C4-2B (cell line): ENCODE measurements at regions not wholly inside any gene's neighbourhood (a gene's known extent, or its start where the extent isn't known, plus 50 kb on each side); places are given as distances from the start of the nearest gene placed in this dataset.

Source experiments
- ZFX ChIP-seq: fragments of 450-650 bp; IDR thresholded peaks from 2 replicates; pipeline ENCODE4 v1.6.1; 2017
- TF ChIP-seq, protein P1 (sequence below): fragments of 450-650 bp; conservative IDR thresholded peaks from 2 replicates; pipeline ENCODE4 v1.5.1; 2017; ENCODE audit warnings: mild to moderate bottlenecking

GRCh38 chr1:234769284-234769985 lies 159.5 kb upstream of the IRF2BP2 start:
- TF ChIP-seq, protein P1, sequence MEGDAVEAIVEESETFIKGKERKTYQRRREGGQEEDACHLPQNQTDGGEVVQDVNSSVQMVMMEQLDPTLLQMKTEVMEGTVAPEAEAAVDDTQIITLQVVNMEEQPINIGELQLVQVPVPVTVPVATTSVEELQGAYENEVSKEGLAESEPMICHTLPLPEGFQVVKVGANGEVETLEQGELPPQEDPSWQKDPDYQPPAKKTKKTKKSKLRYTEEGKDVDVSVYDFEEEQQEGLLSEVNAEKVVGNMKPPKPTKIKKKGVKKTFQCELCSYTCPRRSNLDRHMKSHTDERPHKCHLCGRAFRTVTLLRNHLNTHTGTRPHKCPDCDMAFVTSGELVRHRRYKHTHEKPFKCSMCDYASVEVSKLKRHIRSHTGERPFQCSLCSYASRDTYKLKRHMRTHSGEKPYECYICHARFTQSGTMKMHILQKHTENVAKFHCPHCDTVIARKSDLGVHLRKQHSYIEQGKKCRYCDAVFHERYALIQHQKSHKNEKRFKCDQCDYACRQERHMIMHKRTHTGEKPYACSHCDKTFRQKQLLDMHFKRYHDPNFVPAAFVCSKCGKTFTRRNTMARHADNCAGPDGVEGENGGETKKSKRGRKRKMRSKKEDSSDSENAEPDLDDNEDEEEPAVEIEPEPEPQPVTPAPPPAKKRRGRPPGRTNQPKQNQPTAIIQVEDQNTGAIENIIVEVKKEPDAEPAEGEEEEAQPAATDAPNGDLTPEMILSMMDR = no peak
- no peak for TF ChIP-seq ZFX
